Common myeloid progenitor, CD34-positive (primary cell): ENCODE measurements at regions not wholly inside any gene's neighbourhood (a gene's known extent, or its start where the extent isn't known, plus 50 kb on each side); places are given as distances from the start of the nearest gene placed in this dataset.

Source experiments
- CTCF ChIA-PET: fragments of 350-600 bp; sonication (Branson Sonifier 250); formaldehyde crosslinking; loops from one replicate; lab custom pipeline; 2021; ENCODE audit warnings: antibody characterized with exemption; lab: Charles Lee
- POLR2A ChIA-PET: fragments of 350-600 bp; sonication (Branson Sonifier 250); formaldehyde crosslinking; loops from one replicate; lab custom pipeline; 2021; ENCODE audit warnings: antibody characterized with exemption; lab: Charles Lee
- DNase-seq, 3 donors: peaks; one replicate each; pipeline versions ENCODE4 v3.0.0 to v3.0.0-alpha.2; 2013
- H3K27ac ChIP-seq, 2 experiments: 1 replicate in 1 of 2; 2 replicates in 1 of 2; pipeline ENCODE4 v1.7.0; 2013; ENCODE audit warnings: inconsistent platforms in 2 of 2, low read length in 2 of 2, mild to moderate bottlenecking in 2 of 2, low read depth in 1 of 2, moderate library complexity in 1 of 2; ENCODE audit not compliant: severe bottlenecking in 2 of 2, insufficient read depth in 1 of 2, poor library complexity in 1 of 2
- H3K27me3 ChIP-seq, 5 experiments: replicated peaks in 2 of 5; 1 replicate in 3 of 5; 2 replicates in 2 of 5; pipeline versions ENCODE4 v1.6.1 to v1.7.0; 2013; ENCODE audit warnings: low read length in 4 of 5, mild to moderate bottlenecking in 2 of 5, moderate library complexity in 2 of 5, inconsistent platforms in 1 of 5; ENCODE audit not compliant: insufficient read depth in 5 of 5, control insufficient read depth in 4 of 5
- H3K36me3 ChIP-seq, 4 experiments: 1 replicate in 2 of 4; 2 replicates in 2 of 4; pipeline versions ENCODE4 v1.6.1 to v1.7.0; 2013; ENCODE audit warnings: low read length in 3 of 4, control low read depth in 1 of 4, mild to moderate bottlenecking in 1 of 4; ENCODE audit not compliant: control insufficient read depth in 4 of 4, insufficient read depth in 4 of 4
- H3K4me1 ChIP-seq, 4 experiments: 1 replicate in 3 of 4; 2 replicates in 1 of 4; pipeline versions ENCODE4 v1.6.1 to v1.7.1; 2013; ENCODE audit warnings: low read length in 3 of 4, mild to moderate bottlenecking in 3 of 4, control low read depth in 1 of 4, inconsistent platforms in 1 of 4, moderate library complexity in 1 of 4; ENCODE audit not compliant: control insufficient read depth in 4 of 4, insufficient read depth in 4 of 4; ENCODE audit errors: control extremely low read depth in 1 of 4
- H3K4me3 ChIP-seq, 7 experiments: 1 replicate in 4 of 7; 2 replicates in 3 of 7; pipeline versions ENCODE4 v1.5.1 to v1.7.0; 2013; ENCODE audit warnings: mild to moderate bottlenecking in 7 of 7, low read length in 6 of 7, moderate library complexity in 6 of 7, inconsistent platforms in 2 of 7, low read depth in 2 of 7, control low read depth in 1 of 7; ENCODE audit not compliant: insufficient read depth in 4 of 7, control insufficient read depth in 1 of 7; ENCODE audit errors: extremely low read depth in 1 of 7
- H3K9me3 ChIP-seq, 5 experiments: 1 replicate in 4 of 5; 2 replicates in 1 of 5; pipeline versions ENCODE4 v1.6.1 to v1.7.1; 2013; ENCODE audit warnings: low read length in 4 of 5, mild to moderate bottlenecking in 2 of 5, inconsistent platforms in 1 of 5, low read depth in 1 of 5, moderate library complexity in 1 of 5; ENCODE audit not compliant: control insufficient read depth in 4 of 5, insufficient read depth in 2 of 5; ENCODE audit errors: control extremely low read depth in 1 of 5
- WGBS: methylation state at CpG from one replicate; pipeline ENCODE4 v1.1.5; 2013; ENCODE audit not compliant: insufficient coverage; 5-methylcytosine and 5-hydroxymethylcytosine counted together

DNA sequence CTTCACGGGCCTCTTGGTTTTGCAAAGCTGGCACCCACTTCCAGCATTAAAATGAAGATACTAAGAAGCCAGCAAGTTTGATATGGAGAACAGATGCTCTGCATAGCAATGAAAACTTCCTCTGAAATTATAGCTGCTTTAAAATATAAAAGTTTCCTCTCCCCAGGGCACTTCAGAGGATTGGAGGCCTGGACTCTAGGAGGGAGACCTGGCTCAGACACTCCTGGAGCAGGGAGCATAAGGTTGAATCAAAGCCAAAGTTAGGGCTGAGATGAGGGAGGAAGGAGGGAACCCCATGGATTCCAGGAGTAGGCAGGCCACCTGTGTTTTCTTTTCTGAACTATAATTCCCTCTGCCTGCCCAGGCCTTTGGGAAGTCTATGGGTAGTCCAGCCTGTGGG is 176.0 kb upstream of the RPL38 start:
- no peak for DNase-seq
- no CpG with 5 or more reads among the region's 1 CpG for WGBS
- Histone ChIP-seq H3K27me3 (peaks cover 0 to 5% (median 2%) of the 10 kb centered on the region in 5 experiments), H3K27ac (no peak overlapping the region), H3K4me1 (no peaks in the 10 kb centered on the region), H3K4me3 (no peak overlapping the region), H3K36me3 (no peaks in the 10 kb centered on the region), H3K9me3 (no peaks in the 10 kb centered on the region)
- CTCF ChIA-PET = no interaction called here
- POLR2A ChIA-PET = no interaction called here

DNA sequence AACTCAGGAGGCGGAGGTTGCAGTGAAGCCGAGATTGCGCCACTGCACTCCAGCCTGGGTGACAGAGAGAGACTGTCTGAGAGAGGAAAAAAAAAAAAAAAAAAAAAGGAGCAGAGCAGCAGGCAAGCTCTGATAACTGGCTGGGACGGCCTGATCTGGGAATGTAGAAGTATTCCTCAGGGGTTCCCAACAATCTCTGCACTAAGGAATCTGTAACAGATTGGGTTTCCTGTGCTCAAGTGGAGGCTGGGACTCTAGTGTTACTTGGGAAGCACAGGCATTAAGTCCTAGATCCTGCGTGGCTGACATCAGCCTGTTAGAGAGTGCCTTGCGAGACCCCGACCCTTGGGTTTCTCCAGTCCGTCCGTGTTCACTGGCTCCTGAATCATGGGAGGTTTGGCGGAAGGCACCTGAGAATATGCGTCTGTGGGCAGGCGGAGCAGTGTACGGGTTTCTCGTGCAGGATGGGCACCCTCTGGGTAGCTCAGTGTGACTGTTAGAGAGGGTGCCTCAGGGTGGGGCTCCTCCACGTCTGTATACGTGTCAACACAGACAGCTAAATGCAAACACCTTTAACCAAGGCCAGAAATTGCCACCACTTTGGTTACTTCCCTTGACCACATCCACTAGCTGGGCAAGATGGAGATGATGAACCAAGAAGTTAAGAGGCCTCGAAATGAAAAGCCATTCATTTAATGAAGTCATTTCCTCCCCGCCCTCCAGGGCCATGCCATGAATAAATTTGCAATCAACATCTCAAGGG is 174.9 kb upstream of the RPL38 start:
- Histone ChIP-seq H3K27me3 (peaks cover 0 to 6% (median 3%) of the 10 kb centered on the region in 5 experiments), H3K27ac (no peak overlapping the region), H3K9me3 (no peaks in the 10 kb centered on the region), H3K36me3 (no peaks in the 10 kb centered on the region), H3K4me3 (no peak overlapping the region), H3K4me1 (no peaks in the 10 kb centered on the region)
- WGBS = 92% methylated on average over 17 of the region's 18 CpGs
- no peak for DNase-seq
- ChIA-PET POLR2A (no interaction called here), CTCF (no interaction called here)

DNA sequence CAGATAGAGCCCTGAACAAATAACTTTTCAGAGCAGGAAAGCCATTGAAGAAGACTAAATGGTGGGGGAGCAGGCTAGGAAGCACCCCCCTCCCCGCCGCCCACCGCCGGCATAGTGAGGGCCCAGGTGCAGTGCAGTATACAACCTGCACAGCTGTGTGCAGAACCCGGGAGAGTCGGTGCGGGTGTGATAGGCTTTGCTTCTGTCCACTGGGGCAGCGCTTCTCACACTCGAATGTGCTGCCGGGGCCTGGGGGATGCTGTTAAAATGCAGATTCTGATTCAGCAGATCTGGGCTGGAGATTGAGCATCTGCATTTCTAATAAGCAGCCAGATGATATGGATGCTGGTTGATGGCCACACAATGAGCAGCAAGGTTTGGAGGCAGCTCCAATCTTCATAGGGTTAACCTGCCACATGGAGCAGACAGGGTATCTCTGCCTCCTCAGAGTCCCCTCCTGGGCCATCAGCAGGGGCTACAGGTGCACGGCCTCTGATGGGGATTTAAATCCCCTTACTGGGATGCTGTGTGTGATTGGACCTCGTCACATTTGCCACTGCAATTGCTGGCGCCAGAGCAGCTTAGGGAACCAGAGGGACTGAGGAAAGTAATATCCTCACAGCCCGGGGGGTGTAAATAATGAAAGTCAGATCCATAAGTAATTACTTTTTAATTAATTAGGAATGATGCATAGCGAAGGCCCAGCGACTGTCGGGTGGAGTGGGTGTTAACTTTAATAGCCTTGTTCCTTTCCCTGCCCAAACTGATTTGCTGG is 172.0 kb upstream of the RPL38 start:
- 93% methylated on average over 15 of the region's 17 CpGs for WGBS
- no peak for DNase-seq
- no peaks in the 10 kb centered on the region for H3K36me3 ChIP-seq
- H3K9me3 ChIP-seq = no peaks in the 10 kb centered on the region
- H3K27me3 ChIP-seq = peaks cover 0 to 6% (median 2%) of the 10 kb centered on the region in 5 experiments
- POLR2A ChIA-PET = no interaction called here
- H3K27ac ChIP-seq = no peak overlapping the region
- CTCF ChIA-PET = no interaction called here
- H3K4me1 ChIP-seq = no peaks in the 10 kb centered on the region
- H3K4me3 ChIP-seq = no peak overlapping the region

DNA sequence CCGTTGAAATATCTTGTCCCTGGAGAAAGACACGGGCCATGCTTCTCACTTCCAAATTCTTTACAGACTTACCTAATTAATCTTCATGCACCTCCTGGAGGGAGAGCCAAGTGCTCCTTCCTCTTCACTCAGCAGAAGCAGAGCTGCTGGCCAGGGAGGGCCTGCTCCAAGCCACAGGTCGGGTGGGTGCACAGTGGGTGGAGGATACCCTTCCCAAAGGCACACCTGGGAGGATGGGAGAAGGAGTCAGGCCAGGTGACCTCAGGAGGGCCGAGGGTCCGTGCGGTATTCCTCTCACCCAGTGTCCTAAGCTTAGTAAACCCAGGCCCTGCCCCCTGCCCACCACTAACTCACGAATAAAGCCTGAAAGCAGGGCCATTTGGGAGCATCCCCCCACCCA is 171.3 kb upstream of the RPL38 start:
- H3K27me3 ChIP-seq = peaks cover 0 to 6% (median 2%) of the 10 kb centered on the region in 5 experiments
- H3K27ac ChIP-seq = no peak overlapping the region
- no peaks in the 10 kb centered on the region for H3K36me3 ChIP-seq
- 80% methylated on average over 1 of the region's 7 CpGs for WGBS
- no peak for DNase-seq
- H3K4me3 ChIP-seq = no peak overlapping the region
- CTCF ChIA-PET = no interaction called here
- POLR2A ChIA-PET = no interaction called here
- peaks cover 0 to 4% (median under 1%) of the 10 kb centered on the region in 4 experiments for H3K4me1 ChIP-seq
- no peaks in the 10 kb centered on the region for H3K9me3 ChIP-seq

DNA sequence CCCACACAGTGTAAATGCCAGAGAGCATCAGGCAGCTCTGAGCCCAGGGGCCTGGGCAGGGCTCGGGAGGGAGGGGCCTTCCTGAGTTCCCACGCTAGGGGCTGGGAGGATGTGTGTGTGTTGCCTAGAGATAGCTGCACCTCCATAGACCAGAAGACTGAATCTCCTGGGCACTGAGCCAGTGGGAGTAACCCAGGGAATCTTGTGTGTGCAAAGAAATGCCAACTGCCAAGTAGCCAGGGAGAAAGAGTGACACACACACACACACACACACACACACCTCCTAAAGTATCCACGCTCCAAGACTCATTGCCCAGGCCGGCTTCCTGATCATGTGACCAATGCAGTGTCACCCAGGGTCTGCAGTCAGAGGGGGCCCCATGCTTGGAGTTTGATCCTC is 166.2 kb upstream of the RPL38 start:
- WGBS = 8% methylated on average over 2 of the region's 4 CpGs
- Histone ChIP-seq H3K36me3 (no peaks in the 10 kb centered on the region), H3K4me1 (peaks cover 0 to 6% (median 1%) of the 10 kb centered on the region in 4 experiments), H3K9me3 (no peaks in the 10 kb centered on the region), H3K27me3 (peaks cover 0 to 5% (median 0%) of the 10 kb centered on the region in 5 experiments), H3K27ac (no peak overlapping the region), H3K4me3 (no peak overlapping the region)
- ChIA-PET POLR2A (no interaction called here), CTCF (interaction anchor here (0.7 to 1.4 kb wide), 2 partner anchors 83 to 326 kb away, joined by 3 to 4 read pairs; no protein-coding TSS in a partner anchor)
- peak; percentile 48 to 74 (median 61) for DNase-seq

DNA sequence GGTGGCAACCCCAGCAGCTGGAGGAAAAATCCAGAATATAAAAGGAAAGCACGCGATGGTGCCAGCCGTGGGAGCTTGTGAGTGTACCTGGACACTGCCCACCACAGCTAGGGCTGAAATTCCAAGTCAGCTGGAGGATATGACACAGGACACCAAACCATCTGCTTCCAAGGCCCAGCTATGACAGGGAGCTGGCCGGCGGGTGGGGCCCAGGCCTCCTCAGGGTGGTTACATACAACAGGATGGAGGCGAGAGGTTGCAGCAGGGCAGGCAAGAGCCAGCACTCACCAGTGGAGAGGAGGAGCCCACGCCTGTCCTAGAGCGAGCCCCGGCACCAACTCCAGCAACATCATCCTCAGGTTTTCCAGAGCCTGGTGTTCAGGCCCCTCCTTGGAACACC is 163.2 kb upstream of the RPL38 start:
- H3K27me3 ChIP-seq = peaks cover 0 to 6% (median 0%) of the 10 kb centered on the region in 5 experiments
- WGBS = 98% methylated on average over 7 of the region's 9 CpGs
- DNase-seq = no peak
- H3K4me1 ChIP-seq = peaks cover 0 to 6% (median 1%) of the 10 kb centered on the region in 4 experiments
- H3K36me3 ChIP-seq = no peaks in the 10 kb centered on the region
- no peaks in the 10 kb centered on the region for H3K9me3 ChIP-seq
- no peak overlapping the region for H3K27ac ChIP-seq
- CTCF ChIA-PET = no interaction called here
- POLR2A ChIA-PET = no interaction called here
- no peak overlapping the region for H3K4me3 ChIP-seq

DNA sequence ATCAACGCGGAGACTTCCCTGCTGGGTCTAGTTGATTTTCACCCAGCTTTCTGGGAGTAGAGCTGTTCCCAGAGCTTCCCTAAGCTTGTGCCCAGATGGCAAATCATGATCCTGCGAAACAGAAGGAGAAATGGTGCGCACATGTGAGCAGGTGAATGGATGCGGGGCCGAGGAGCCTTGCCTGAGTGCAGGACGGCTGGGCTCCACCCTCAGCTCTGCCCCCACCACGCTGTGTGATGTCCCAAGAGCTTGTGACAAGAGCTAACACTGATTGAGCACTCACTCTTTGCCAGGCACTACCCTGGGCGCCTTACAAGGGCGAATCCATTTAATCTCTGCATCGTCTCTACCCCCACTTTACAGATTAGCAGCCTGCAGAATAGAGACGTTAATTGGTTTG is 162.7 kb upstream of the RPL38 start:
- DNase-seq = no peak
- H3K36me3 ChIP-seq = no peaks in the 10 kb centered on the region
- no peaks in the 10 kb centered on the region for H3K9me3 ChIP-seq
- peaks cover 0 to 6% (median 1%) of the 10 kb centered on the region in 4 experiments for H3K4me1 ChIP-seq
- WGBS = 93% methylated on average over 11 of the region's 12 CpGs
- no peak overlapping the region for H3K27ac ChIP-seq
- ChIA-PET POLR2A (no interaction called here), CTCF (no interaction called here)
- peaks cover 0 to 6% (median 0%) of the 10 kb centered on the region in 5 experiments for H3K27me3 ChIP-seq
- no peak overlapping the region for H3K4me3 ChIP-seq
